ENCODE measurements at regions not wholly inside any gene's neighbourhood (a gene's known extent, or its start where the extent isn't known, plus 50 kb on each side); places are given as distances from the start of the nearest gene placed in this dataset.

- DNase-seq, result no peak
These were observed 670.1 kb upstream of the CA10 start for GRCh38 chr17:52828621-52829020.

DNA sequence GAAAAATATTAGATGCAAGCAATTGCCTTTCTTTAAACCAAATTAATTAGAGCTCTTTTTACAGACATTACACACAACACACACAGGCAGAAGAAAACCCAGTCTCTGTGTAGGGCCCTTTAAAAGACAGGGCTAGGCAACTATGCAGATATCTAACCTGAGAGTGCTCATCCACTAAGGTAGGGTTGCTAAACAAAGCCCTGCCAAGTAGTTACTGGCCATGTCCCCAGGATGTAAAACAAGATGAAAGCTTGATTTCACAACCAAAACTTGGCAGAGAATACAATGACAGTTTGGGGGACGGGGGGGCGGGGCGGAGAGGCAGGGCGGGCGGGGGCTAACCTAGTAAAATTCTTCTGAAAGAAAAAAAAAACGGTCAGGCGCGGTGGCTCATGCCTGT lies 669.0 kb upstream of the CA10 start:
- DNase-seq, result no peak

DNA sequence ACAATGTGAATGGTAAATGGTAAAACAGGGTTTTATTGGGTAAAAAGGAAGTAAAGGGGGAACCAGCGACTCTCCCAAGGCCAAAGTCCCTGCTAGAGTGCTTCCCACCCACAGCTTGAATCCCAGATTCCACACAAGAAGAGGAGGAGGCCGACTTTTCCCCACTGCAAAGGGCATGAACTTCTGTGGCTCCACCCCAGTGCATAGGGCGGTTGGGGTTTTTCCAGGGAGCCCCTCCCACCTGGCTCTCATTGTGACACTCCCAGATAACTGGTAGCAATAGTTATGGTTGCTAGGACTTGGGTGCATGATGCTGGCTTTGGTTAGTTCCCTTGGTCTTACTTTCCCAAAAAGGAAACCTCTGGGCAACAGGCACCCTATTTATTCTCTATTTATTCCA lies 666.0 kb upstream of the CA10 start:
- DNase-seq, result no peak

GRCh38 chr17:52823155-52823554 lies 664.6 kb upstream of the CA10 start:
- DNase-seq, result no peak

- no peak for DNase-seq
These were observed 631.9 kb upstream of the CA10 start for GRCh38 chr17:52790359-52790955.

DNA sequence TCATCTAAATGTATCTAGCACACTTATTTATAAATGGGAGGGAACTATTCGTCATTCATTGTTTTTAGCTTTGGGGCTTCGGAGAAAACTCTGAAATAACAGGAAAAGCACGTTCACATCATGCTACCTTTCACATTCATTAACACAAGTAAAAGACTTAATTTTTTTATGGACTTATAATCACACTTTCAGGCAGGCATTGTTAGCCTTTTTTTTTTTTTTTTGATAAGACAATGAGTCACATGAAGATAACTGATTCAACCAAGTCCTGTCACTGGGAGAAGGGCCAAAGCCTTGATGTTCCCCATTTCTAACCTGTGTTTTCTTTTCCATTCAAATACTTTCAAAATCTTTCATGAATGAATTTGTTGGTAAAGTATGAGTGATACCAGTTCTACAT lies 631.3 kb upstream of the CA10 start:
- no peak for DNase-seq

DNA sequence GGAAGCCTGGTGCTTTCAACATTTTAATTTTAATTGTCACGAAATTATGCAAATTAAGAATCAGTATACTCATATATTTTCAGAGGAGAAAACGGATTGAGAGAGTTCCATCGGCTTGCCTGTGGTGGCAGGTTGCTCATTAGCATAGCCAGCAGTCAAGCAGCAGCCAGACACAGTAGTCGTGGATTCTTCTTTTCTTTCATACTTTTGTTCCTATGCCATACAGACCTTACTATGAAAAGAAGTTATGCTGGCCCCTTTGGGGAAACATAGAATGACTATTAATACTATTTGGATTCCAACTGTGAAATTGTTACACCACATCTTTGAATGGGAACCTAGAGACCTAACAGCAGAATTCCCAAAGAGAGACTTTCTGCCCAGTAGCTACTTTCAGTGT lies 617.7 kb upstream of the CA10 start:
- no peak for DNase-seq

DNA sequence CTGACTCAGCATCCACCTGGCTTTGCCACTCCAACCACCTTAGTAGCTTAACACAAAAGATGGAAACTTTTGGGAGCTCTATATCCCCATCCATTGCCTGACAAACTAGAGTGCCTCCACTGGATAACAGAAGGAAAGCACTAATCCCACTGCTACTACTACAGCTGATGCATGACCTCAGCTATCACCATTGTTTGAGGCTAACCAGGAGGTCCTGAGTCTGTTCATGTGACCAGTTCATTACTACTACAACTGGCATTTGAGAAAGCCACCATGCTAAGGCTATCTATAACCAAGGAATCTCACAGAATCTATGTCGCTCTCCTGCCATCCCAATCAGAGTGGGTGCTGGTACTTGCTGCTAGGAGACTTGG lies 604.3 kb upstream of the CA10 start:
- DNase-seq, result no peak

DNA sequence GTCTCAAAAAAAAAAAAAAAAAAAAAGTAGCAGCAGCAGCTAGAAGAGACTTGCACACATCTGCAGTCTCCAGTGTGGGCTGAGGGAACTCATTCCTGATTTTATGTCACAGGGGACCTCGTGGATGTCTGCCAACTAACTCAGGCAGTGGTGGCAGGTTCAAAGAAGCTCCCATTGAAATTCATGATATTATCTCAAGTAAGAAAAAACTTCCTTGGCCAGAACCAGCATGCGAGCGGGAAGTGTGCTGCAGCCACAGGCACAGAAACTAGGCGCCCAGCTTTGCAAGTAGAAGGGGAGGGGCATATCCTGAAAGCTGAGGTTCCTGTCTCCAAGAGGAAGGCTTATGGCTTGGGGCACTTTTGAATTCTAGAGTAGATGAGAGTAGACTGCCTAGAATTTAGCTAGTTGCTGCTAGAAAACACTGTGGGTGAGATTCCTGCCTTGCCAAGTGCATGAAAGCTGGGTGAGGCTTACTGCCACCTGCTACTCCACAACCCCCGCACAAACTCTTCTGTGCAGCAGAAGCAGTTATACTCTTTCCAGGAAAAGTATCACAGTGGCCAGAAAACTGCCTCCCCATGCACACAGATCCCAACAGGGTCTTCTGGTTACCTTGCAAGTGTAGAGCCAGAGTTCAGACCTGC lies 603.8 kb upstream of the CA10 start:
- no peak for DNase-seq

DNA sequence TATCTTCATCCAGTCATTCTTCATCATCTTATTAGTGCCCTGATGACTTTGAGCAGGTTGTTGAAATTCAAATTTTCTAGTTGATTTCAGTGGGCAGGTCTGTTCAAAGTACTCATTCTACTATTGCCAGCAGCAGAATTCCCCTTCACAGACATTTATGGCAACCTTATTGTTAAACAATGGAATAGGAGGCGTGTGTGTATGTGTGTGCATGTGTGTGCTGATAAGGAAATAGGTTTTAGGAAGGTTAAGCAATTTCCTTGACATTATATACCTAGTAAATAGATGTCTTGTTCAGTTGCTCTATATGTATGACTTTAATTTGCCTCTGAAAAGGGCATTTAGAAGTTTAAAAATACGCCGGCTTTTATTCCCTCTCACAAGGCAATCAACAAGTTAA lies 601.4 kb upstream of the CA10 start:
- DNase-seq, result no peak

DNA sequence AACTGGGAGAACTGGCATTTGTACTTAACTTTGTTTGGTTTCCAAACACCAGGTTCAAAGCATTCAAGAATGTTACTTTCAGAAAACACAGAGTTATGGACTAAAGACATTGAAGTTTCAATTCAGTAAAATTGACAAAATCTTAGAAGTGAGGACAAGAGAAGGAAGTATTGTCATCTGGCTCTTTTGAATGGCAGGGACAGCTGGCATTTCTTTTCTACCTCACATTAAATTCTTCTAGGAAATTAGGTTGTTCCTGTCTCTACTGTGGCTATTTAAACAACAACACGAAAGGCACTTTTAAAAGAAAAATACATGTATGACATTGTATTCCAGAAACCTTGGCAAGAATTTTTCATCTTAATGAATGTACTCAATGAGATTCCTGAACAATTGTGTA lies 600.0 kb upstream of the CA10 start:
- no peak for DNase-seq

GRCh38 chr17:52756746-52757145 lies 598.2 kb upstream of the CA10 start:
- no peak for DNase-seq

DNA sequence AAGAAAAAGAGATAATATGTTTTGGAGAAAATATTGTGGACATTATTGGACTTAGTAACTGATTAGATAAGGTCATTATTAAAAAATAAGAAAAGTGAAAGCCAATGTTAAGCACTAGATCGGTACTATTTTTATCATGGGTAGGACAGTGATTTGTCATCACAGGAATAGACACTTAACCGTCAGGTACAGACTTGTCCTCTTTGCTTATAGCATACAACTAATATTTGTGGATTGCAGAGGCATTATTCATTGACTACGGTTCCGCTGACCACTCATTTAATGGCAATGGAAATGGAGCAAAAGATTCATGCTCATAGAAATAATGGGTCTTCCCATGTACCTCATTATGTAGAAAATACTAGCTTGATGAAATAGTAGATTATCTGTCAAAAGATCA lies 596.3 kb upstream of the CA10 start:
- no peak for DNase-seq

GRCh38 chr17:52751051-52751450 lies 592.5 kb upstream of the CA10 start:
- DNase-seq, result no peak

GRCh38 chr17:52744179-52744578 lies 585.7 kb upstream of the CA10 start:
- no peak for DNase-seq

GRCh38 chr17:52740006-52740405 lies 581.5 kb upstream of the CA10 start:
- DNase-seq, result no peak

GRCh38 chr17:52738791-52739190 lies 580.3 kb upstream of the CA10 start:
- DNase-seq, result no peak

DNA sequence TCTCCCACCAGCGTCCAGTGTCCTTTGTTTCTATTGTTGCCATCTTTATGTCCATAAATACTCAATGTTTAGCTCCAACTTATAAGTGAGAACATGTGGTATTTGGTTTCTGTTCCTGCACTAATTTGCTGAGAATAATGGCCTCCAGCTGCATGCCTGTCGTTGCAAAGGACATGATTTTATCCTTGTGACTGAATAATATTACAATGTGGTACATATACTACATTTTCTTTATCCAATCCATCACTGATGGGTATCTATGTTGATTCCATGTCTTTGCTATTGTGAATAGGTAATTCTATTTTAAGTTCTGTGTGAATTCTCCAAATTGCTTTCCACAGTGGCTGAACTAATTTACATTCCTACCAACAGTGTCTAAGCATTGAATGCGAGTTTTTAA lies 578.6 kb upstream of the CA10 start:
- no peak for DNase-seq

GRCh38 chr17:52732841-52733240 lies 574.3 kb upstream of the CA10 start:
- no peak for DNase-seq

- DNase-seq, result no peak
These were observed 566.1 kb upstream of the CA10 start for GRCh38 chr17:52724578-52724977.

GRCh38 chr17:52721910-52722309 lies 563.4 kb upstream of the CA10 start:
- no peak for DNase-seq

GRCh38 chr17:52710363-52710901 lies 551.9 kb upstream of the CA10 start:
- DNase-seq, result no peak

- DNase-seq, result no peak
These were observed 551.2 kb upstream of the CA10 start for GRCh38 chr17:52709724-52710123.

DNA sequence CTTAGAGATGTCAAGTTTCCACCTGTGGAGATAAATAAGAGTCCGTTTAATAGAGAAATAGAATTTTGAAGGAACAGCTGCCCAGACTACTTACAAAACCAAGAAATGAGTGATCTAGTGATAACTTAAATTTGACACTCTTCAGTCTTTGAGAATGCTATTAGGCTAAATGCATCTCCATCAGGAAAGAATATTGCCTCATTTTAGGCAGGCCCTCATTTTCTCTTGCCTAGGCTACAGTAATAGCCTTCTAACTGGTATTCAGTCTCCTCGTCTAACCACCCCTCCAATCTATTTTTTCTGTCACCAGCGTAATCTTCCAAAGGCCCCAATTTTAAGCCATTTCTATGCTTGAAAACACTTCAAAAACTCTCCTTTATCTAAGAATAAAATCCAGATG lies 537.8 kb upstream of the CA10 start:
- no peak for DNase-seq

DNA sequence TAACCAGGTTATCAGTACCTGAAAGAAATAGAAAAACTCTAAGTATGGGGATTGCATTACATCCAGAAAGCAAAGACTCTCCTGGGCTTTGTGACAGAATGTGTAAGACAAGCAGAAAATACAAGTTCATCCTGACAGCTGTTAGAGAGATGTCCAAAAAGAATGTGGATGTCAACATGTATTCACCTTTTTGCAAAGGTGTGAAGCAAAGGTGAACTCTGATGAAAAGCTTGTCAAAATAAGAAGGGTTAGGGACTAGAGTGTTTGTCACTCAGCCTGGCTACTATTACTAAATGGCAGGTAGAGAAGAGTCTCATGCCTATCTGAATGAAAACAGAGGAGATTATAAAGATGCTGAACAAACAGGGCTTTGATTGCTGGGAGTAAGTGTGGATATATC lies 527.6 kb upstream of the CA10 start:
- no peak for DNase-seq

Data from GF-D8 (cell line).